Vagina (tissue), 2 donors: ENCODE measurements at regions not wholly inside any gene's neighbourhood (a gene's known extent, or its start where the extent isn't known, plus 50 kb on each side); places are given as distances from the start of the nearest gene placed in this dataset.

Experiments used
- CTCF ChIP-seq, 3 experiments: fragments of 450-650 bp in 2 of 3; fragments of 200-600 bp in 1 of 3; sonication (generic) in 1 of 3; IDR thresholded peaks; one replicate each; pipeline ENCODE4 v1.5.1; 2017 to 2019; ENCODE audit warnings: antibody characterized with exemption in 3 of 3, mild to moderate bottlenecking in 2 of 3, moderate library complexity in 2 of 3
- POLR2A ChIP-seq, 2 donors: fragments of 450-650 bp; IDR thresholded peaks; one replicate each; pipeline ENCODE4 v1.6.1; 2017; ENCODE audit warnings: antibody characterized with exemption in 2 of 2, mild to moderate bottlenecking in 2 of 2, moderate library complexity in 2 of 2

DNA sequence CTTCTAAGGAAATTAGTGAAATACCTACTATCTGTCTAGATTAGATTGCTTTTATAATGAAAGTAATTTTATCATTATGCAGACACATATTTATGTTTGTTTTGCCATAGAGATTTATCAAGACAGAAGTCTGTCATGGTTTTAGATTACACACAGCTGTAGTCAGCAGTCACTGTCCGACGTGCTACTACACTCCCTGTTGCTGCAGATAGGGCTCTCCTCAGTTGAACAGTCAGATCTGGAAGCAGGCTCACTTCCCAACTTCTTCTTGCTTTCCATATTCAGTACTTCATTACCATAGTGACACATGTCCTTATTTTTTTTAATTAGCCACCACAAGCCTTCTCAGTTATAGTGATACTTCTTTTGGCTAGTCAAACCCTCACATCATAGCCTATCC lies 329.9 kb upstream of the ITGA1 start:
- no peak for TF ChIP-seq POLR2A (IDR thresholded peaks at IDR 0.05)
- no peak for TF ChIP-seq CTCF (IDR thresholded peaks at IDR 0.05)
